ENCODE measurements at regions not wholly inside any gene's neighbourhood (a gene's known extent, or its start where the extent isn't known, plus 50 kb on each side); places are given as distances from the start of the nearest gene placed in this dataset.

GRCh38 chr11:70570693-70571395 lies 172.5 kb downstream of the CTTN start:
- DNase-seq (ENCODE audit: low spot score), result no peak

DNA sequence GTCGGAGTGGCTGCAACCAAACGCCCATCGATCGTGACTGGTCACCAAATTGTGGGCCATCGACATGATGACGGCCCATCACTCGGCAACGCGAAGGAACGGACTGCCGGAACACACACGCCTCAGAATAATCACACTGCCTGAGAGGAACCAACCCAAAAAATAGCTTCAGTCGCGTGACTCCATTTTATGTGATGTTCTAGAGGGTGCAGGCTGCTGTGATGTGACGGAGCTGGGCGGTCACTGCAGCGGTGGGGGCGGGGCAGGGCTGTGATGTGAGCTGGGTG lies 174.6 kb downstream of the CTTN start:
- DNase-seq (ENCODE audit: low spot score), result no peak

- no peak for DNase-seq (ENCODE audit: low spot score)
These were observed 175.4 kb downstream of the CTTN start for GRCh38 chr11:70573701-70574151.

DNA sequence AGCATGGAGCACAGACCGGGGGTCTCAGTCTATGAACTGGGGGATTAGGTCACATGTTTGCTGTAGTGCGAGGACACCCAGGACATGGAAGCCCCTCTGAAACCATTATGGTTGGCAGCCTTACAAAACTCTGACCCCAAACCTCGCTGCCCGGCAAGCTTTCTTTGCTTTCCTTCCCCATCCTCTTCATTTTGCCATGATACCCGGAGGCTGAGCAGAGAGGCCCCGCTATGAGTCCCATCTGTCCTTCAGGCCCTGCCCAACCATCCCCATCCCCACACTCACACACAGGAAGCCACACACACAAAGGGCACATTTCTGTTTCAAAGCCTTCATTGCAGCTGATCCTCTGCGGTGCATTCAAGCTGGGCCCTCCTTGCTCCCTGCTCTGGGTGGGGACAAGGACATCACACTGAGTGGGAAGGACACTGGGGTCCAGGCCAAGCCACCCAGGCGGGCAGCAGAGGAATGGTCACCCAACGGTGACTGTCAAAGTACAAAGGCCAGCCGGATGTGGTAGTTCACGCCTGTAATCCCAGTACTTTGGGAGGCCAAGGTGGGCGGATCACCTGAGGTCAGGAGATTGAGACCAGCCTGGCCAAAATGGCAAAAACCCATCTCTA lies 176.5 kb downstream of the CTTN start:
- no peak for DNase-seq (ENCODE audit: low spot score)

GRCh38 chr11:70575396-70576060 lies 177.2 kb downstream of the CTTN start:
- DNase-seq (ENCODE audit: low spot score), result no peak

DNA sequence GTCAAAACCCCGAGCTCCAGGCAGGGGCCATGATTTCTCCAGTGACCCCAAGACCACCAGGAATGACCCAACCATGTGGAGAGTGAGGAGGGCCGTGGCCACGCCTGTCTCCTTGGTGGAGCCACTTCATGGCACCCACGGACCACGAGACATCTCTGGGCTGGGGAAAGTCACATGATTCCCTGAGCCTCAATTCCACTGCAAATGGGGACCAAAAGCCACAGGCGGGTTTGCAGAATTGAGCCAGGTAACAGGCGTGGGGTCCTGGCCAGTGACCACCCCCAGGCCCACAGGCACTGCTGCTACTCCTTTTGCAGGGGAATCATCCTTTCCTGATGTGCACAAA lies 178.9 kb downstream of the CTTN start:
- DNase-seq (ENCODE audit: low spot score), result no peak

- DNase-seq (ENCODE audit: low spot score), result no peak
These were observed 179.6 kb downstream of the CTTN start for GRCh38 chr11:70577948-70578347.

DNA sequence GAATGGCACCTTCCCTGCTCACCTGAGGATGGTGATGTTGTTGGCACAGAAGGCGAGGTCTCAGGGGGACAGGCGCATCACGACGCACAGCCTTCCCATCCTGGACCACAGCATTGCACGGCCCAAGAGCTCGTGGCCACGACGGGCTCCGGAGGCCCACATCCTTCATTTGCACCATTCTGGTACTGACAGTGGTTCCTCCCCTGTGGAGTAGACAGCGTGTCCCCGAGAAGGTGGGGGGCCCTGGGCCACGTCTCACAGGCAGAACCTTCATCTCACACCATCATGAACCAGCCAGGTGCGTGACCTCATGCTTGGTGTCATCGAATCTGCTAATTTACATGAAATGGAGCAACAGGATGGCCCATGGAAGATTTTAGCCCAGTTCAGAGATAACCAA lies 180.0 kb downstream of the CTTN start:
- no peak for DNase-seq (ENCODE audit: low spot score)

GRCh38 chr11:70578831-70579230 lies 180.5 kb downstream of the CTTN start:
- no peak for DNase-seq (ENCODE audit: low spot score)

DNA sequence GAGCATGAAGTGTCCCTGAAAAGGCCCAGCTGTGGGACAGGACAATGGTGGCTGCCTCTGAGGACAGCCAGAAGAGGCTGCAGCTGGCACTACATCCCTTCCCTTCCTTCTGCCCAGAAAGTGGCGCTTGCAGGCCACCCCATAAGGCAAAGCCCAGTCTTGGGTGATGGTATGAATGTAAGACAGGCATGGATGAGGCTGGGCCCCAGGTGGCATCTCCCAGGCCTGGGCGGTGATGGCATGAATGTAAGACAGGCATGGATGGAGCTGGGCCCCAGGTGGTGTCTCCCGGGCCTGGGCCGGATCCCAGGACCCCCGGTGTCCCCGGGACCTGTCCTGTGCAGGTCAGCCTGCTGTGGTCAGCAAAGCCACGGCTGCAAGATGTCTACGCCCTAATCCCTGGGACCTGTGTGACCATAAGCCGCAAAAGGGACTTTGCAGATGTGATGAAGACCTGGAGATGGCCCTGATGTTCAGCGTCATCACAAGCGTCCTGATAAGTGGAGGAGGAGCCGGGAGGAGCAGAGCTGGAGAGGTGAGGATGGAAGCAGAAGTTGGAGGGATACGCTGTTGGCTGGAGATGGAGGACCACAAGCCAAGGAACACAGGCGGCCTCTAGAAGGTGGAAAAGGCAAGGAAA lies 181.1 kb downstream of the CTTN start:
- no peak for DNase-seq (ENCODE audit: low spot score)

GRCh38 chr11:70580036-70580805 lies 181.9 kb downstream of the CTTN start:
- no peak for DNase-seq (ENCODE audit: low spot score)

- DNase-seq (ENCODE audit: low spot score), result no peak
These were observed 183.9 kb downstream of the CTTN start for GRCh38 chr11:70581991-70582885.

DNA sequence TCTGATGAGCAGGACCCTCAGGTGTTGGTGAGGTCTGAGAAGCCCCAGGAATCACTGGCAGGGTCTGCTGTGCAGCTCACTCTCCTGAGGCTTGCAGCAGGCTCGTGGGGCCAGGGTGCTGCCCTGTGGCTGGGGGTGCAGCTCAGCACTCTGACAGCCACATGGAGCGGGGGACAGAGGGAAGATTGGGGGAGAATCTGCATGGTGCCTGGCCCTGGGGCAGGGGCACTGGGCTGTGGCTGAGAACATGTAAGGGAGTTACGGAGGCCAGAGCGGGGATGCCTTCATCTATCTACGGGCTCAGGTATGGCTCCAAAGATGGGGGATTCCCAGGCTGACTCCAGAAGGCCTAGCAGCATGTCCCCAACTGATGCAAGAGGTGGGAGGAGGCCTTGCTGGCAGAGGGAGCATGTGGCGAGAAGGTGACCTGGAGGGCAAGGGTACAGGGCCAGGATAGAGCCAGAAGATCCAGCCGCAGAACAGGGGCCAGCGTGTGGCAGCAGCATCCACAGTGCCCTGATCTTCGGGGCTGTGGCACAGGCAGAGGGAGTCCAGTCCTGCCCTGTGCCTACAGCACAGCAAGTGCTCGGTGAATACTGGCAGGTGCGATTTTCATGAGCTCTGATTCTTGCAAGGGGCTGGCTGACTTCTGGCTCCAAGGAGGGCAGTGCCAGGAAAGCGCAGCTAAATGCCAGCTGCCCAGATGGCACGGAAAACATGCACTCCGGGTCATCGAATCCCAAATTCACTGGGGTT lies 184.7 kb downstream of the CTTN start:
- no peak for DNase-seq (ENCODE audit: low spot score)

DNA sequence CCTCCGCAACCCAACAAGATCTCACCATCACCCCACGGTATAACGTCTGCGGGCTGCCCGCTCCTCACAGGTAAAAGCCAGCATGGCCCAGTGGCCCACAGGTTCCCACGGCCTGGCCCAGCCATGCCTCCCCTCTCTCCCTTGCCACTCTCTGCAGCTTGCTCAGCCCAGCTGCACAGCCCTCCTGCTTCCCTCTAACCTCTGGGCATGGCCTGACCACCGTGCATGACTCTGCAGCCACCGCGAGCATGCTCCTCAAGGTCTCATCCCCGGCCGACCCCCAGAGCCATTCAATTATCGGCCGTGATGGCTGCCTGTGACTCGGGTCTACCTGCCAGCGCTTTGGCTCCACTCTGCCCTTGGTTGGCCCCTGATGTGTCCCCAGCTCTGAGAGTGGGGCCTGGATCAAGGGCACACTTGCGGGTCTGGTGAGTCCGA lies 185.5 kb downstream of the CTTN start:
- no peak for DNase-seq (ENCODE audit: low spot score)

- no peak for DNase-seq (ENCODE audit: low spot score)
These were observed 186.3 kb downstream of the CTTN start for GRCh38 chr11:70584498-70585235.

DNA sequence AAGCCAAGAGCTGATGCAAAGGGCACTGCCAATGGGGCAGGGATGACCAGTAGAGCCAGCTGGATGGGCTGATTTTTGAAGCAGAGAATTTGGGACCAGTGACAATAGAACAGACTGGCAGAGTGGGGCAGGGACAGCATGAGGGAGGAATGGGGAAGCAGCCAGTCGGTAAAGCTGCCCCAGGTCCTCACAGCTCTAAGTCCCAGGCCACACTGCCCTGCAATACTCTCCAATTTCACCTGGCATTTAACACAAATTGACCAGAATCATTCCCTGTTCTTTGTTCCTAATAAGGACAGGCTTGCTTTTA lies 186.9 kb downstream of the CTTN start:
- DNase-seq (ENCODE audit: low spot score), result no peak

- no peak for DNase-seq (ENCODE audit: low spot score)
These were observed 188.1 kb downstream of the CTTN start for GRCh38 chr11:70586261-70587074.

GRCh38 chr11:70587075-70587389 lies 188.7 kb downstream of the CTTN start:
- no peak for DNase-seq (ENCODE audit: low spot score)

- no peak for DNase-seq (ENCODE audit: low spot score)
These were observed 192.1 kb downstream of the CTTN start for GRCh38 chr11:70590356-70590991.
